Smooth muscle cell (in vitro differentiated cells): ENCODE measurements at regions not wholly inside any gene's neighbourhood (a gene's known extent, or its start where the extent isn't known, plus 50 kb on each side); places are given as distances from the start of the nearest gene placed in this dataset.

Experiments
- DNase-seq: peaks from one replicate; lab custom pipeline; 2025; ENCODE audit not compliant: unreplicated experiment; lab: John Stamatoyannopoulos, UW
- H2AFZ ChIP-seq: fragments of 200-600 bp; sonication (generic); 2 replicates; pipeline ENCODE4 v1.6.0; 2016; ENCODE audit warnings: antibody characterized with exemption, low read depth, mild to moderate bottlenecking
- H3F3A ChIP-seq: fragments of 200-600 bp; sonication (generic); 2 replicates; pipeline ENCODE4 v1.6.0; 2017; ENCODE audit warnings: antibody characterized with exemption, low read depth
- H3K27ac ChIP-seq: fragments of 200-600 bp; sonication (generic); 2 replicates; pipeline ENCODE4 v1.5.1; 2016; ENCODE audit warnings: low read depth, mild to moderate bottlenecking
- H3K27me3 ChIP-seq: fragments of 200-600 bp; sonication (generic); 2 replicates; pipeline ENCODE4 v1.6.1; 2016; ENCODE audit warnings: low read depth, mild to moderate bottlenecking
- H3K36me3 ChIP-seq: fragments of 200-600 bp; sonication (generic); 2 replicates; pipeline ENCODE4 v1.5.1; 2016; ENCODE audit warnings: low read depth
- H3K4me1 ChIP-seq: fragments of 200-600 bp; sonication (generic); 2 replicates; pipeline ENCODE4 v1.5.1; 2016; ENCODE audit warnings: low read depth
- H3K4me2 ChIP-seq: fragments of 200-600 bp; sonication (generic); 2 replicates; pipeline ENCODE4 v1.6.0; 2016; ENCODE audit warnings: mild to moderate bottlenecking
- H3K4me3 ChIP-seq: fragments of 200-600 bp; sonication (generic); 2 replicates; pipeline ENCODE4 v1.5.1; 2016; ENCODE audit warnings: mild to moderate bottlenecking
- H3K79me2 ChIP-seq: fragments of 200-600 bp; sonication (generic); 2 replicates; pipeline ENCODE4 v1.6.0; 2016; ENCODE audit warnings: low read depth, mild to moderate bottlenecking
- H3K9ac ChIP-seq: fragments of 200-600 bp; sonication (generic); 2 replicates; pipeline ENCODE4 v1.6.0; 2016; ENCODE audit warnings: low read depth
- H3K9me3 ChIP-seq: fragments of 200-600 bp; sonication (generic); replicated peaks from 2 replicates; pipeline ENCODE4 v1.5.1; 2016; ENCODE audit warnings: low read depth
- H4K20me1 ChIP-seq: fragments of 200-600 bp; sonication (generic); 2 replicates; pipeline ENCODE4 v1.6.0; 2016; ENCODE audit warnings: low read depth
- whole genome bisulfite sequencing: methylation state at CpG from one replicate; pipeline ENCODE4 v1.1.7; 2016; ENCODE audit warnings: low lambda C conversion rate; 5-methylcytosine and 5-hydroxymethylcytosine counted together
- TF ChIP-seq, protein P1 (sequence below): fragments of 200-600 bp; sonication (generic); IDR thresholded peaks from 2 replicates; pipeline ENCODE4 v1.5.1; 2017; ENCODE audit warnings: borderline replicate concordance, mild to moderate bottlenecking, antibody characterized with exemption; ENCODE audit not compliant: insufficient read depth, poor library complexity, severe bottlenecking

GRCh38 chr9:111148052-111149017 lies 110.1 kb upstream of the LPAR1 start:
- Histone ChIP-seq H3K27ac (no peak overlapping the region), H4K20me1 (no peaks in the 10 kb centered on the region), H3K9ac (no peak overlapping the region), H3K36me3 (no peaks in the 10 kb centered on the region), H3K4me3 (no peak overlapping the region), H2AFZ (no peak overlapping the region), H3K79me2 (no peaks in the 10 kb centered on the region), H3K4me2 (no peak overlapping the region), H3K9me3 (no peaks in the 10 kb centered on the region), H3F3A (no peaks in the 10 kb centered on the region), H3K4me1 (no peaks in the 10 kb centered on the region), H3K27me3 (no peaks in the 10 kb centered on the region)
- no peak for DNase-seq
- TF ChIP-seq, protein P1, sequence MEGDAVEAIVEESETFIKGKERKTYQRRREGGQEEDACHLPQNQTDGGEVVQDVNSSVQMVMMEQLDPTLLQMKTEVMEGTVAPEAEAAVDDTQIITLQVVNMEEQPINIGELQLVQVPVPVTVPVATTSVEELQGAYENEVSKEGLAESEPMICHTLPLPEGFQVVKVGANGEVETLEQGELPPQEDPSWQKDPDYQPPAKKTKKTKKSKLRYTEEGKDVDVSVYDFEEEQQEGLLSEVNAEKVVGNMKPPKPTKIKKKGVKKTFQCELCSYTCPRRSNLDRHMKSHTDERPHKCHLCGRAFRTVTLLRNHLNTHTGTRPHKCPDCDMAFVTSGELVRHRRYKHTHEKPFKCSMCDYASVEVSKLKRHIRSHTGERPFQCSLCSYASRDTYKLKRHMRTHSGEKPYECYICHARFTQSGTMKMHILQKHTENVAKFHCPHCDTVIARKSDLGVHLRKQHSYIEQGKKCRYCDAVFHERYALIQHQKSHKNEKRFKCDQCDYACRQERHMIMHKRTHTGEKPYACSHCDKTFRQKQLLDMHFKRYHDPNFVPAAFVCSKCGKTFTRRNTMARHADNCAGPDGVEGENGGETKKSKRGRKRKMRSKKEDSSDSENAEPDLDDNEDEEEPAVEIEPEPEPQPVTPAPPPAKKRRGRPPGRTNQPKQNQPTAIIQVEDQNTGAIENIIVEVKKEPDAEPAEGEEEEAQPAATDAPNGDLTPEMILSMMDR = no peak
- WGBS = 84% methylated on average over 10 of the region's 10 CpGs

DNA sequence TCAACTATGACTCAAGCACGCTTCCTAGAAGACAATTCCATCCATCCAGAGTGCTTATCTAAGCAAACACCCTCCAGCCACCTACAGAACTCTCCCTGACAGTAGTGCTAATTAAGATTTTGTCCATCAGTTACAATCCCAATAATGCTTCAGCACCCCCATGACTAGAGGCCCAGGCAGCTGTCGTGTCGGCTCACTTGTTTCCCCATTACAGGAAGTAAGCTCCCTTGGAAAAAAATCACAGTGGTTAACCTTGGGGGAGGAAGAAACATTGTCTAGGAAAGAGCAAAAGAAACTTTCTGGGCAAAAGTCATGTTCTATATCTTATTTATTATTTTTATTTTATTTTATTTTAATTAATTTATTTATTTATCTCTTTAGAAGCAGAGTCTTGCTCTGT lies 108.8 kb upstream of the LPAR1 start:
- no peaks in the 10 kb centered on the region for H3K36me3 ChIP-seq

DNA sequence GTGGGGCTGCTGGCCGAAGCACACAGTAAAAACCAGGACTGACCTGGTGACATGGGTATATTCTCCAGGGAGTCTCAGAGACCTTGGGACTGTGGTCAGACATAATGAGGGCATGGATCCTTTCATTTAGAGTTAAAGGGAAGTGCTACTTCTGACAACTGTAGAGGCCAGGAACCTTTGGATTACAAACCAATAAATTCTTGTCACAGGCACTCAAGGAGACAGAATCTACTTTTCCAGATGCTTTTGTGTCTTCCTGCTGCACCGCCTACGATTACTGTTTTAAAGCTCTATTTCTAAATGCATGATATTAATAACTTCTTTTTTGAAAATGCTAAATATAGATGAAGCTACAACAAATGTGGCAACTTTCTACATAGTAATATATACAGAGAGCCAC lies 106.5 kb upstream of the LPAR1 start:
- no peak overlapping the region for H3K4me2 ChIP-seq
- no peaks in the 10 kb centered on the region for H3K79me2 ChIP-seq
- no peak overlapping the region for H3K9ac ChIP-seq
- H3K4me3 ChIP-seq = no peak overlapping the region
- H2AFZ ChIP-seq = no peak overlapping the region
- H3K27ac ChIP-seq = no peak overlapping the region
- WGBS = 68% methylated on average over 3 of the region's 3 CpGs
- no peaks in the 10 kb centered on the region for H3K36me3 ChIP-seq
- no peaks in the 10 kb centered on the region for H3F3A ChIP-seq
- no peaks in the 10 kb centered on the region for H3K27me3 ChIP-seq
- no peaks in the 10 kb centered on the region for H3K4me1 ChIP-seq
- H3K9me3 ChIP-seq = no peaks in the 10 kb centered on the region
- no peaks in the 10 kb centered on the region for H4K20me1 ChIP-seq
- TF ChIP-seq, protein P1 = no peak
- no peak for DNase-seq

More for the DNA sequence above, 108.8 kb upstream of the LPAR1 start:
- H3K27me3 ChIP-seq = no peaks in the 10 kb centered on the region
- H3K9ac ChIP-seq = no peak overlapping the region
- no peak overlapping the region for H2AFZ ChIP-seq
- no peaks in the 10 kb centered on the region for H3F3A ChIP-seq
- WGBS = 91% methylated on average over 3 of the region's 3 CpGs
- H4K20me1 ChIP-seq = no peaks in the 10 kb centered on the region
- H3K27ac ChIP-seq = no peak overlapping the region
- no peak overlapping the region for H3K4me3 ChIP-seq
- no peaks in the 10 kb centered on the region for H3K79me2 ChIP-seq
- H3K4me2 ChIP-seq = no peak overlapping the region
- H3K9me3 ChIP-seq = no peaks in the 10 kb centered on the region
- TF ChIP-seq, protein P1 = no peak
- DNase-seq = no peak
- no peaks in the 10 kb centered on the region for H3K4me1 ChIP-seq
